Ramos (cell line): ENCODE measurements at regions not wholly inside any gene's neighbourhood (a gene's known extent, or its start where the extent isn't known, plus 50 kb on each side); places are given as distances from the start of the nearest gene placed in this dataset.
"Not testable (repeated sequence)": the region's sequence is repeated elsewhere in the genome, so short reads cannot be mapped to it uniquely, and the experiment has no call there.

Source experiments
- in situ Hi-C: fragments of 300-500 bp; cut with MboI; formaldehyde crosslinking; loops from one replicate; pipeline ENCODE4 v1.14.3; 2022; ENCODE audit warnings: low sequenced_read_pairs; ENCODE audit not compliant: unreplicated experiment

DNA sequence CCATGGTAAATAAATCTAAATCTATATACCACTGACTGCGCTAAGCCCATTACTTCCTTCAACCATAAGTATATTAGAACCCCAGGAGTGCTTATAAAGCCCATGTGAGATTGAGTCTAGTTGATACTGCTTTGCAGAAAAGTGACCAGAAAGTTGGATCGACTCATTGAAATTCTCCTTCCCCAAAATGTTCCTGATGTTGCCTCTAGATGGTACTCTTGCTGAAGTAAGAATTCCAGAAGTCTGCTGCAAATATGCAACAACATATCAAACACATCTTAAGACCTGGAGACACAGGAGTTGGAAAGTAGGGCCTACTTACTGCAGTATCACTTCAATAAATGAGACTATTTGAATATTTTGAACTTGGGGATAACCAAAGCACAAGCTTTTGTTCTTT, 550.8 kb downstream of the IPMK start:
- in situ Hi-C loops, result no loop called here

DNA sequence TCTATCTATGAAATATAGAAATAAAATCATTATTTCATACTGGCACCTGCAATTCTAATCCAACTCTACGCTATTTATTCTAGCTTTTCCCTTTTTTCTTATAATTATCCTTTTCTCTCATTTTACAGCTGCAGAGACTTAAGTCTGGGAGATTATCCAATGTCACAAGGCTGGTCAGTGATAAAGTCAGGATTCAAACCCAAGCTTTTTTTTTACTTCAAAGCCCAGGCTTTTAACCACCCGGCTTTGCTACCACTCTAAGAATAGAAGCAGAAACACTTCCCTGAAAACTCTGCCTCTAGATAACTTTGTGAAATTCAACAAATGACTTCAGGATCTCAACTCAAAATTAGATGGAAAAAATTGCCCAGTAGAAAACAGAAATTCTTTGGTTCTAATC, 552.5 kb downstream of the IPMK start:
- in situ Hi-C loops, result no loop called here

DNA sequence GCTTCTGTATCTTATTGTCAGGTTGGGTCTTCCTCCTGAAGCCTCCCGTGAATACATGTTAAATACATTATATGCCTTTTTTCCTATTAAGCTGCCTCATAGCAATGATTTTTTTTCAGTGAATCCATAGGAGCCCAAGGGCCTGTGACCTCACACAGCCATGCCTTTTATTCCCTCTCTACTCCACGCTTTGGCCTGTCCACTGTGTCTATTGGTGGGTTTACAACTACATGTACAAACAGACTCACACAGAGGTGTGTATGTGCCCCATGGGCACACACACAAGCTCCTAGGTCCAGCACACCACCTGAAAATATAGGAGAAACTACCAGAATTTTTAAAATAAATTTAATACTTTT, 560.4 kb downstream of the IPMK start:
- in situ Hi-C loops, result no loop called here

DNA sequence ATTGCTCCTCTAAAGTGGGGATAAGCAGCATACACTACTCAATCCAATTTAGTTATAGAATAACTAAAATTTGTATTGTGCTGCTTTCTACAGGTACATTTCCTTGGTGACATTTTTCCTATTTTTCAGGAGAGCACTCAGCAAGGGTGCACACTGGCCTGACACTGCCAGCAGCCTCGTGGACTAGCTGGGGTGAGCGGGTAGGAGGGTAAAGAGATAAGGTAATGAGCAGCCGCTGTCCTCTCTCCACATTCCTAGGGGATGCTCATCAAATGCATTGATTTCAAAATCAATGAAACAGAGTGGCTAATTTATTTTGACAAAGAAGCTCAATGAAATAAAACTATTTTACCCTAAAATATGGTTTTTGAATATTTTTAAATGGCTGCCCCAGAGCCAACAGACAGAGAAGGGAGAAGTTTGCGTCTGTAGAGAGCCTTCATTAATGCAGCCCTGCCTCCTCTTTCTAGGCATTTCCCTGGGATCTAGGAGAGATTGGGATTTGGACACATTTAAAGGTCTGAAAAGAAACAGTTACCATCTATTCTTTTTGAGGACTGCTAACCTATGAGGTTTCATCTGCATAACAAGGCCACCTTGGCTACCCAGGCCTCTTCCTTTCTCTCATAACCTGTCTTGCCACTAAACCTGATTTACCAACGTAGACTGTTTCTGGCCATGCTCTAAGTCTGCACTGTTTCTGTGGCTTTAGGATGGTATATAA, 561.0 kb downstream of the IPMK start:
- in situ Hi-C loops, result no loop called here

DNA sequence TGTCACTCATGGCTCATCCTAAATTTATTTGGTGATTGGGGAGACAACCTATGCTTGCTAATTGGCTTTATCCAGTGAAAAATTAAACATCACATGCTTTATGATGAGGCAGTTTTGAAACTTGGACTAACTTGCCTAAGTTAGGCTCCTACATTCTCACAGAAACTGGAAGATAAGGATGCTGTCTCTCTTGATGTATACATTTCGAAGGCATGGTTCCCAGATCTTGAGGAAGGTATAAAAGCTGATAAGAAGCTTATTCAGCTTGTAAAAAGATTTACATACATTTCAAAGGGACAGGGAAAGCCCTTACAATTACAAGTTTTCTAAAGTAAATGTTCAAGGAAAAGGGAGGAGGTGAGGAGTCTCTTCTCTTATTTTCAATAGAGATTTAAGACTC, 561.7 kb downstream of the IPMK start:
- in situ Hi-C loops, result no loop called here

DNA sequence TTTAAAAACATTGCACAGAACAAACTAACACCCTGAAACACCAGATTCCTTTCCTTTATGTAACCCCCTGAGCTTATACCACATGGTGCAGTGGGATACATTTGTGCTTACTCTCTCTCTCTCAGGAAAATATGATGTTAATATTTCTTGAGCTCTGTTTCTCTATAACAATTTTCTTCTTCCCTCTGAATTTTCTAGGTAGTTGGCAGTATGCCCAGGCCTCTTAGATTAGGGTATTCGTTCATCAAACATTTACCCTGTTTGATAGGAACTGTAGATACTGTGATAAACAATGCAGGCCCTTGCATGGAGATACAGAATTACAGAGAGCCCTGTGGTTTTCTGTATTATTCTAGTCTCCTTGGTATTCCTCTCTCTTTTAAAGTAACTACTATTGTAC, 567.8 kb downstream of the IPMK start:
- in situ Hi-C loops, result no loop called here

DNA sequence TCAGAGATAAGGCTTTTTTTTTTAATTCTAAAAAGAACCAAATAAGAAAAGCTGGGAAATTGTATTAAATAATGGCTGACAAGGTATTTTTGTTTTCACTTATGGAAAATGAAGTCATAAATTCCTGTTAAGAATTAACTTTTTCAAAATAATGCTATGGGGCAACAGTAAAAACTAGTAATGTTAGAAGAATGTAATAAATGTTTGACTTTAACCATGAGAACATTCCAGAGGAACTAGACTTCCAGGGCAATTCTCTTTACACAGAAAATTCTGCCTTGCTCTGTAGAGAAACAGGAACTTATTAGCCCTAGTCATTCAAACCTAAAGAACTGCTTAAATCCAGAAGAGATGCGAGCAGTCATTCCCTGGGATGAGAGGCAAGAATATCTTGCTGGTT, 571.1 kb downstream of the IPMK start:
- in situ Hi-C loops, result no loop called here

DNA sequence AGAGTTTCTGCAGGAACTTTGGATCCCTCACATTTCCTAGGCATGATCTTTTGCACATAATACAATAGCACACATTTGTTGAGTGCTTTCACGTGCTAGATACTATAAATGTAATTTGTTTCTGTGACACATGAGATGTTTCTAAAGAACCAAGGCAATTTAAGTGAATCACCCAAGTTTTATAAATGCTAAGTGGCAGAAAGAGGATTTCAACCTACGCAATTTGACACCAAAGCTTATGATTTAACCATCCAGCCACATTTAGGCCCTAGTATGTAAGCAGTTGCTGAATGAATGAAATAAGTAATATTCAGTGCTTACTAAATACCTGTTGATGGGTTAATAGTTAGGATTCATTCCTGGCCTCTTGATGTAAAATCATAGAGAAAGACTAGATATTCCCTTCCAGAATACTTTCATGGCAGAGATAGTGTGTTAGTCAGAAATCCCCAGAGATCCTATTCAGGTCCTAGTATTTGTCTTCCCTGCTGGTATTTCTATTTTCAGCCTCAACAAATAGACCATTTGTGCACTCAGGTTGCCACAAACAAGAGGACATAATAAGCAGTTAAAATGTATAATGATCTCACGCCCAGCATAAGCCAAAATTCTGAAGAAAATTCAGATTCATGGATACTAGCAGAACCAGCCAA, 572.6 kb downstream of the IPMK start:
- in situ Hi-C loops, result no loop called here

DNA sequence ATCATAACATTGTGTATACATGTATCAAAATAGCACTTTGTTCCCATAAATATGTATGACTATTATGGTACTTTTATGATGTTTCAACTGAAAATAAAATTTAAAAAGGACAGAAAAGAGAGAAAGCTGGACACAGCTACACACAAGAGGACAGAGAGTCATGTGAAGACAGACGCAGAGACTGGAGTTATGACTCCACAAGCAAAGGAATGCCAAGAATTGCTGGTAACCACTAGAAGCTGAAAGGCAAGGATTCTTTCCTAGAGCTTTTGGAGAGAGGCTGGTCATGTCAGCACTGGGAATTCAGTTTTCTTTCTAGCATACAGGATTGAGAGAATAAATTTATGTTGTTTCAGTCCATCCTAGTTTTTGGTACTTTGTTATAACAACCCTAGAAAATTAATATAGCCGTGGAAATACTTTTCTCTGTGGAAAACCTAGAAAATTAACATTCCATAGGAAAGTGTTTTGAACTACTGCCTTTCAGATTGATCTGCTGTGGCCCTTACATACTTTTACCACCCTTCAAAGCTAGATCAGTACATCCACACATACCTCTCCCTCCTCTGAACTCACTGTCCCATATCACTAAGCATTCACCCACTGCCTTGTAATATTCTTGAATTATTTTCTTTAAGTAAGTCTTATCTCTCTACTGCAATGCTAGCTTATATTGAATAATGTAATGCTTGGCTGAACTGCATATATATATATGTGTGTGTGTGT, 575.3 kb downstream of the IPMK start:
- in situ Hi-C loops, result no loop called here

DNA sequence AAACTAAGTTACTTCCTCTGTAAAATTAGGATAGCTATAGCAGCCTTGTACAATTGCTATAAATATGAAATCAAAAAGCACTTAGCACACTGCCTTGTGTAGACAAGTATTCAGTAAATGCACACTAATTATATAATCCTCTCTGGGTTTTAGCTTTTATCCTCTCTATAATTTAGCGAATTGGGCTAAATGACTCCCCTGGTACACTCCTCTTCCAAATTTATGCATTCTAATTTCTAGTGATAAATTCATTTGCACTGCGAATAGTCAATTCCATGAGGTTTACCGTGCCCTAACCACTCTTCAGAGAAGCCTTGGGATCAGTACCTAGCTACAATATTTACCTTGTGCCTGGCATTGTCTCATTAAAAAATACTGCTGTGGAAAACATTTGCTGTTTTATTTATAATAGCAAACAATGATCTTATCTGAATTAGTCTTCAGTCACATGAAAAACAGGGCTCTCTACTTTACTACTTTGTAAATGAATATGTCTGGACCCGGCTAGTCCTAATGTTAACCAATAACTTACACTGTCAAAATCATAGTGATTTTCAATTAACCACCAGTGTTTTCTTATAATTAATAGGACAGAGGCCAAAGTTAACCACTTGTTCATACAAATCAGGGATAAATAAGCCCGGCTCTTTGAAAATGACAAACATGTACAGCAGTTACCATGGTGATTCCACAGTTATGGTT, 577.9 kb downstream of the IPMK start:
- in situ Hi-C loops, result no loop called here

DNA sequence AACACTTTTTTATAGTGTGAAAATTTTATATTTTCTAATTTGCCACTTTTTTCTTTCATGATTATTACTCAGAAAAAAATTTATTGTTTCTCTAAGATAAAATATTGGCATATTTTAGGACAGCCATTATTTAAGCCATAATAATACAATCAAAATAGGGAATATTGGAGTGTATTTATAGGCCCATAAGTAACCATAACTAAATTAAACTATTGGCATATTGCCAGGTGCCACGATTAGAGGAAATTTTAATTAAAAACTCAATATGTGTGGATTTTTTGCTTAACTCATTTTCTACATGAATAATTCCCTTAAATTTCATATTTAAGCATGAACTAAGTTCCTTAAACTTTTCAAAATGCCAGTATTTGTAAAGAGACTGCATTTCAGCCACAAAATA, 587.8 kb downstream of the IPMK start:
- in situ Hi-C loops, result no loop called here

DNA sequence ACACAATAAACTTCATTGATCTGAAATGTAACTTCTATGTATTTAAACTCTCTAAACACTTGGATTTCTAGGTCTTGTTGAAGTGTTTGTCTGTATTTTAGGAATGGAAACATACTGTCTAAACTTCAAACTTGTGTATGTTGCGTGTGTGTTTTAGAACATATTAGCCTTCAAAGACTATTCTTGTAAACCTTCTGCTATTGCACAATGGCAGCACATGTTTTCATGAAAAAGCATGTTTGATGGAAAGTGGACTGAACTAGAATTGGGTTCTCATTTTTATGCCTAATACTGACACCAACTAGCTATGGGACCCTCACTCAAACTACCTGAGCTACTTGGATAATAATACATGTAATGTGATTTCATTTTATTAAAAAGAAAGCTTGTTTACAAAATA, 592.6 kb downstream of the IPMK start:
- in situ Hi-C loops, result no loop called here

DNA sequence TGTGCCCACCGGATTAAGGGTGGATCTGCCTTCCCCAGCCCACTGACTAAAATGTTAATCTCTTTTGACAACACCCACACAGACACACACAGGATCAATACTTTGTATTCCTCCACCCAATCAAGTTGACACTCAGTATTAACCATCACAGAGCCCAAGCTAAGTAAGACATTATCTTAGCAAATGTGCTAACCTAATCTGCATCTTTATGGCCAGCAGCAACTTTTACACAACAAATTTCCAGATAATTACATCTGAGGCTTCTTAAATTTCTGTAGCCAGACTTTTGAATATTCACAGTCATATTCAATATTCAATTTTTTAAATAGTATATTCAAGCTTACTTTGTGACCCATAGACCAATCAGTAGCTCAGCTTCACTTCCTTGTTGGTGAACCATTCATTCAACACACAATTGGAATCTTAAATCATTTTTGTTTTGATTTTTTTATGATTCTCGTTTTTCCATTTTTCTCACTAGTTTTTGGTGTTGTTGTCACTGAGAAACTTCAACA, 594.2 kb downstream of the IPMK start:
- in situ Hi-C loops, result loop anchor here (25.0 kb wide), 1 partner anchor 336 kb away; no protein-coding TSS in a partner anchor

DNA sequence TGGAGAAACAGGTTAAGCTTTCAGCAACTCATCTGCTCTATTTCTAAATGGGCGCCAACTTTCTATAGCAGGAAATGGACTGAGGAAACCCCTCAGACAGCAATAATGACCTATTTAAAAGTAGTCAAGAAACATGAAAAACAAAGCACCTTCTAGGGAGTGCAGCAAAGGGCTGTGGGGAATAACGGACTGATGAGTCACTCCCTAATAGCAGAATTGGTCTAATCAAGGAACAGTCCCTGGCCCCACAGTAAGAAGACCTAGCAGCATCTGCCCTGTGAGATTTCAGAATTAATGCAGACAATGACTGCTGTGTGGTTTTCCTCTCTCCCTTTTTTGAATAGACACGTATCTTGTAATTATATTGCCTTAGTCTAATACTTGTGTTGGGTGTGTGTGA, 602.9 kb downstream of the IPMK start:
- in situ Hi-C loops, result loop anchor here (25.0 kb wide), 1 partner anchor 328 kb away; no protein-coding TSS in a partner anchor

DNA sequence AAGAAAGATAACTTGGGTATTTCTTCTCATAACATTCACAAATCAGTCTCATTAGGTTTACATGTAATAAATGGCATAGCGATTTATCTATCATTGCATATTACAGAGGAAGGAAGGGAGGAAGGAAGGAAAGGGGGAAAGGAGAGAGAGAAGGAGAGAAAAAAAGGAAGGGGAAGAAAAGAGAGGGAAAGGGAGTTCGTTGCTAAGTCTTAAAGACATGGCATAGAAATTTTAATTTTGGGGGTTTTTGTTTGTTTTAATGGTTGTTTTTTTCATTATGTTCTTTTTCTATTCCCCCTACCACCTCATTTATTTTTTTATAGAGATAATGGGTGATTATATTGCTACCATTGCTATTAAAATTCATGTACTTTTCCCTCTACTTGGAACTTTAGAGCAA, 604.3 kb downstream of the IPMK start:
- in situ Hi-C loops, result loop anchor here (25.0 kb wide), 1 partner anchor 326 kb away; no protein-coding TSS in a partner anchor

DNA sequence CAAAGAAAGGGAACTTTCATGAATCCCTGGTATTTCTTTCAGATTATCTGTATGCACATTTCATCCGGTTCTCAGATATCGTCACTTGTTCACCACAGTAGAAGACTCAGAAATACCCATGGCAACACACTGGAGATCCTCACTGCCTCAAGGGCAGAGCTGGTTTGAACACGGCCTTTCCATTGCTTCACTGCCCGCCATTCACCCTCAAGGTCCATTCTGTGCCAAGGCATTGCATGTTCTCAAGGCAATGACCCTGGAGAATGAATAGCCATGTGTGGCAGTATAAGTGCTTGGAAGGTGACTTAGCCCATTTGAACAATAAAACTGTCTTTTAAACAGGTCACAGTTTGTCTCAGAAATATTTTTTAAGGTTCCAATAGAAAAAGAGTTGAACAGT, 606.5 kb downstream of the IPMK start:
- in situ Hi-C loops, result loop anchor here (25.0 kb wide), 1 partner anchor 324 kb away; no protein-coding TSS in a partner anchor

DNA sequence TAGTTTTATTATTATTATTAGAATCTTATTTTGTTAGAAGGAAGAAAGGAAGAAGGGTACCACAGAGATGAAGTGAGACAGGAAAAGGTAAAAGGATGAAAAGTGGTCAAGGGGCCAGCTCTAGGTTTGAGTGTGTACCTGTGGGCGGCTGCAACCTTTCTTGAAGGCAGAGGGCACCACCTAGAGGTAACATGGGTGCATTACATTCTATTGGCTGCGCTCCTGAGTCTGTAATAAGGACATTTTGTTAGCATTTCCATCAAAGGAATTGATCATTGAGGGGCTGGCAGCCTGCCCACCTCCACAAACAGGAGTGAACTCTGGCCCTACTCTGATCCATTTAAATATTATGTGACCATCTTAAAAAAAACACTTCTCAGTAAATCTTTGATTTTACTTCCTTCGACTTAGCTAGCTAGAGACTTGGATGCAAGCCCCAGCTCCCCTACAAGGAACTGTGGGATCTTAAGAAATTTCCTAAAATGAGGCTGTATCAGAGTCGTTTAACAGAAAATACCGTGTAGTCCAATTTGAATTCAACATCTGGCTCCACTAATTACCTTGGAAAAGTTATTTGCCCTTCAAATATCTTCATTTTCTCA, 610.4 kb downstream of the IPMK start:
- in situ Hi-C loops, result loop anchor here (25.0 kb wide), 1 partner anchor 320 kb away; no protein-coding TSS in a partner anchor

DNA sequence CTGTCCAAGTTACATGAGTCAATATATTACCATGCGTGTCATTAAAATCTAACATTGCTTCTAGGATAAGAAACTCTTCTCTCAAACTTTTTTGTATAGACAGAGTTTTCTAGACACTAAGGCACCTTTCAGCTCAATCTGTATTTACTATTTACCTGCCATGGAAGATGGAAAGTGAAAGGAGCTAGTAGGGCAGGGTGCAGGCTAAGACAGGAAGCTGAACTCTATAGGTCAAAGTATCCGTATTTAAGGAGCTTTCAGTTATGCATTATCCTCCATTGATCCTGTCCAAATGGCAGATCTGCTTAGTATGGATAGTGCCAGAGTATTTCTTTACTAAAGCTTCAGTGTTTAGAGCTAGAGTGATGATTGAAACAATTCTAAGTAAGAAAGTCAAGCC, 612.8 kb downstream of the IPMK start:
- in situ Hi-C loops, result loop anchor here (25.0 kb wide), 1 partner anchor 318 kb away; no protein-coding TSS in a partner anchor

DNA sequence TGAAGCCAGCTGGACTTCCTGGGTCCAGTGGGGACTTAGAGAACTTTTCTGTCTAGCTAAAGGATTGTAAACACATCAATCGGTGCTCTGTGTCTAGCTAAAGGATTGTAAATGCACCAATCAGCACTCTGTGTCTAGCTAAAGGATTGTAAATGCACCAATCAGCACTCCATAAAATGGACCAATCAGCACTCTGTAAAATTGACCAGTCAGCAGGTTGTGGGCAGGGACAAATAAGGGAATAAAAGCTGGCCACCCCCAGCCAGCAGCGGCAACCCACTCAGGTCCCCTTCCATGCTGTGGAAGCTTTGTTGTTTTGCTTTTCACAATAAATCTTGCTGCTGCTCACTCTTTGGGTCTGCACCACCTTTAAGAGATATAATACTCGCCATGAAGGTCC, 622.6 kb downstream of the IPMK start:
- in situ Hi-C loops, result not testable (repeated sequence)

DNA sequence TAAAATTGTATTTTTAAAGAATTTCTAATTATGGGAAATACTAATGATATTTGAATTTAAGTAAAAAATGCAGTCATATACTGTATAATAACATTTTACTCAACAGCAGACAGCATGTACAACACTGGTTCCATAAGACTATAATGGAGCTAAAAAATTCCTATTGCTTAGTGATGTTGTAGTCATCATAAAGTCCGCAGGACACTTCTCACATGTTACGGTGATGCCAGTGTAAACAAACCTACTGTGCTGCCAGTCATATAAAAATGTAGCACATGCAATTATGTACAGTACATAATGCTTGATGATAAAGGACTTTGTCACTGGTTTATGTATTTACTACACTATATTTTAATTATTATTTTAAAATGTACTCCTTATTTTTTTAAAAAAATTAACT, 629.3 kb downstream of the IPMK start:
- in situ Hi-C loops, result no loop called here
